Upper lobe of right lung (tissue), 1 donor: ENCODE measurements at regions not wholly inside any gene's neighbourhood (a gene's known extent, or its start where the extent isn't known, plus 50 kb on each side); places are given as distances from the start of the nearest gene placed in this dataset.

Experiments used
- ATAC-seq: fragments of 200-7000 bp; cut with Tn5 transposase; one replicate; pipeline ENCODE4 v1.9.1; 2020; ENCODE audit warnings: mild to moderate bottlenecking, moderate library complexity
- DNase-seq: peaks from one replicate; pipeline ENCODE4 v3.0.0-alpha.2; 2020
- H3K27ac ChIP-seq: fragments of 200-600 bp; one replicate; pipeline ENCODE4 v1.8.0; 2022
- H3K27me3 ChIP-seq: fragments of 200-600 bp; one replicate; pipeline ENCODE4 v1.8.0; 2022; ENCODE audit warnings: mild to moderate bottlenecking
- H3K36me3 ChIP-seq: fragments of 200-600 bp; one replicate; pipeline ENCODE4 v1.8.0; 2022
- H3K4me1 ChIP-seq: fragments of 200-600 bp; one replicate; pipeline ENCODE4 v1.8.0; 2022
- H3K4me3 ChIP-seq: fragments of 200-600 bp; one replicate; pipeline ENCODE4 v1.8.0; 2022; ENCODE audit warnings: mild to moderate bottlenecking
- H3K9me3 ChIP-seq: fragments of 200-600 bp; one replicate; pipeline ENCODE4 v1.8.0; 2022
- CTCF ChIP-seq: fragments of 200-600 bp; IDR thresholded peaks from one replicate; pipeline ENCODE4 v1.8.0; 2022; ENCODE audit warnings: antibody characterized with exemption
- intact Hi-C: fragments of 100-400 bp; cut with DNase I; formaldehyde crosslinking; loops from one replicate; pipeline ENCODE4 v1.11.0; 2022
- donor health status: DM: no; HTN: yes; CAD: no; lungs with severe emphysema.

DNA sequence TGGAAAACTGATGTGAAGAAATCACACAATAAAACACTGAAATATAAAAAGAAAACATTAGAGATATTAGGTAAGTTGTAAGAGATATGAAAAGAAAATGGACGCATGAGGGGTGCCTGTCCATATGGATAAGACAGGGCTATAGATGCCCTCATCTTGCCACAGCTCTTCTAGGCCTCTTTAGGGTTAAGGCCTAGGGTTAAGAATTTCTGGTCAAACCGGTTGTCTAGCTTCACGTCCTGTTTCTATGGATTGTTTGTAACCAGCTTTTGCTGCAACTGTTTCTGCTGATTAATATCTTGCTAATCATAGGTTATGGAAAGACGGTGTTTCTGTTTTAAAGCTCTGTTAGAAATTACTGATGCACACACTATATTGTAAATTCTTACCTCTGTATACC, 389.9 kb upstream of the CTNND2 start:
- no peak for TF ChIP-seq CTCF
- H3K9me3 ChIP-seq = no peaks in the 10 kb centered on the region
- no peak for ATAC-seq
- intact Hi-C loops = no loop called here
- no peaks in the 10 kb centered on the region for H3K27me3 ChIP-seq
- no peak overlapping the region for H3K27ac ChIP-seq
- no peak overlapping the region for H3K4me3 ChIP-seq
- H3K36me3 ChIP-seq = no peaks in the 10 kb centered on the region
- no peaks in the 10 kb centered on the region for H3K4me1 ChIP-seq
- DNase-seq = no peak

DNA sequence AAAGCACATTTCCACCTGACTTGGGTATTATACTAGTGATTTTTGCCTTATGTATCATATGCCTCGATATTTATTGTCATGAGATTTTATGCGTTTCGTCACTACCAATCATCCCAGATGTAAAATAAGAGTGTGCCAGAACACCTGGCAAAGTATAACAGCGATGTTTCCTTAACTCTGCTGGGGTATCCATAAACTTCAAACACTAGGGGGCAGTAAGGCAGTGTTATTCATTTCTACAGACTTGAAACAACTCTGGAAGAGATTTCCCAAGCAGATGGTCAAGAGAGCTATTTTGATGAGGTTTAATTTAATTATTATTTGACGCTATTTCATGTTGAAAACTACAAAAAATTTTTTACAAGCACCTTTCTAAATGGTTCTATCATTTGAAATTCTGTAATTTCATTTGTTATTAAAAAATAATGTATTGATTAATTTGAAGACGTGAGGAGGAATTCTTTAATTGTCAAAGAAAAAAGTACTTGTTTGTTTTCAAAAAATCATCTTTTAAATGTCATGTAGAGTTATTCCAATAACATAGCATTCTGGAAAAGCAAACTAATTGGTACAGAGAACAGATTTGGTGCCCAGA, 388.5 kb upstream of the CTNND2 start:
- Histone ChIP-seq H3K9me3 (no peaks in the 10 kb centered on the region), H3K36me3 (no peaks in the 10 kb centered on the region), H3K27me3 (no peaks in the 10 kb centered on the region), H3K4me1 (no peaks in the 10 kb centered on the region), H3K27ac (no peak overlapping the region), H3K4me3 (no peak overlapping the region)
- intact Hi-C loops = no loop called here
- DNase-seq (no peak), ATAC-seq (no peak)
- TF ChIP-seq CTCF = no peak

GRCh38 chr5:12284604-12285003, 380.4 kb upstream of the CTNND2 start:
- H3K36me3 ChIP-seq = no peaks in the 10 kb centered on the region
- no peaks in the 10 kb centered on the region for H3K27me3 ChIP-seq
- no peaks in the 10 kb centered on the region for H3K4me1 ChIP-seq
- no peak for ATAC-seq
- H3K9me3 ChIP-seq = no peaks in the 10 kb centered on the region
- no peak overlapping the region for H3K4me3 ChIP-seq
- no peak for DNase-seq
- TF ChIP-seq CTCF = no peak
- intact Hi-C loops = no loop called here
- no peak overlapping the region for H3K27ac ChIP-seq

DNA sequence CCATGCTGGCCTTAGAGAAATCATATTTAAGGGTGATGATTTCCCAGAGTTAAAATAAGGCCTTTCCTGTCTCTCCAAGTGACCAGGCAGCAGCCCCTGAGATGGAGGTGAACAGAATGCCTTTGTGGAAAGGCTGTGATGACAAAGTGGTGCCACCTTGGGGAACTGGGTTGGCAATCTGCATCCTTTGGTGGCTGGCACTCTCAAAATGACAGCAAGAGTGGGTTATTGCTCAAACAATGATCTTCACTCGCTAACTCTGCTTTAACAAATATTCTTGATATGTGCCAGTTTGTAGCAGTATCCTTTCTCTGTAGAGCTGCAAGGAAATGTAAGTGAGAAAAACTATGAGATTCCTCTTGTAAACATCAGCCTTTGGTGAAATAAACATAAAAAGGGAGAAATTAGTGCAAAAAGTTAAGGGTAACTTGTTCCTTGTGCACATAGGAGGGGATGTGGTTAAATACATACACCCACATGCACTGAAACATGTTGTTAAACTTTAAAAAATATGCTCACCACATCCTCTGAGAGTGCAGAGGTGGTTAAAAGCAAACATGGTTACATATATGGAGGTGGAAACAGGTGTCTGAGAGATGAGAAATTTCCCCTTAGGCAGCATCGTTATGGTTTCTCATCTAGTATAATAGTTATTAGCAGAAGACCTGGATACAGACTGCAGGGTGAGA, 373.4 kb upstream of the CTNND2 start:
- no peaks in the 10 kb centered on the region for H3K36me3 ChIP-seq
- no peak overlapping the region for H3K27ac ChIP-seq
- no peaks in the 10 kb centered on the region for H3K27me3 ChIP-seq
- no peak overlapping the region for H3K4me3 ChIP-seq
- no peaks in the 10 kb centered on the region for H3K4me1 ChIP-seq
- H3K9me3 ChIP-seq = no peaks in the 10 kb centered on the region
- DNase-seq (no peak), ATAC-seq (no peak)
- TF ChIP-seq CTCF = no peak
- intact Hi-C loops = no loop called here

DNA sequence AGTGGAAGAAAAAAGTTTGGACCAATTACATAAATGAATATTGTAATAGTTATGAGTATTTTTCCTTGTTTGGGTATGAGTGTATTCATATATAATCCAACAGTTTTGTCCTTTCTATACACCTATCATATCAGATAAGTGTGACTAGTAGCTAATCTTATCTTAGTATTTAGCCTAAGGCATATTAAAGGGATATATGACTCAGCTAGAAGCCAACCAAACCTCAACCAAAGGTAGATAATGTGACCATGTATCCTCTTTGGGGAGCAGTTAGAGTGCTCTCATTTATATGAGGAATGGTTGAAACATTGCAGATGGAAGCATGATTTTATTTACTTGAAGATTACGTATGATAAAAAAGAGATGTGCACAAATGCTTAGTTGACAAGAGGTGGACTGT, 370.0 kb upstream of the CTNND2 start:
- no peaks in the 10 kb centered on the region for H3K27me3 ChIP-seq
- intact Hi-C loops = no loop called here
- no peak for ATAC-seq

More for the DNA sequence above, 370.0 kb upstream of the CTNND2 start:
- H3K27ac ChIP-seq = no peak overlapping the region
- H3K9me3 ChIP-seq = no peaks in the 10 kb centered on the region
- no peaks in the 10 kb centered on the region for H3K4me1 ChIP-seq
- no peak for DNase-seq
- H3K4me3 ChIP-seq = no peak overlapping the region
- no peaks in the 10 kb centered on the region for H3K36me3 ChIP-seq
- TF ChIP-seq CTCF = no peak
